ACHN (cell line): ENCODE measurements at regions not wholly inside any gene's neighbourhood (a gene's known extent, or its start where the extent isn't known, plus 50 kb on each side); places are given as distances from the start of the nearest gene placed in this dataset.
"Not testable (repeated sequence)": the region's sequence is repeated elsewhere in the genome, so short reads cannot be mapped to it uniquely, and the experiment has no call there.

ENCODE experiments used
- DNase-seq: peaks from one replicate; pipeline ENCODE4 v3.0.0-alpha.2; 2015
- in situ Hi-C: cut with HindIII; loops from 2 replicates; pipeline ENCODE4 v1.10.0; 2017; ENCODE audit warnings: low sequenced_read_pairs, low pct_ligation_motif_present, low pct_unique_long_range_greater_than_20kb

GRCh38 chr5:45893309-45893708 is 197.1 kb upstream of the HCN1 start:
- in situ Hi-C loops, result no loop called here

GRCh38 chr5:45890441-45891080 is 194.4 kb upstream of the HCN1 start:
- DNase-seq, in situ Hi-C loops: not testable (repeated sequence)

More at GRCh38 chr5:45893309-45893708, 197.1 kb upstream of the HCN1 start:
- DNase-seq, result no peak

- in situ Hi-C loops, result no loop called here
- no peak for DNase-seq
These were observed 166.6 kb upstream of the HCN1 start for GRCh38 chr5:45862763-45863162.

- DNase-seq, result no peak
- in situ Hi-C loops, result no loop called here
These were observed 151.7 kb upstream of the HCN1 start for GRCh38 chr5:45847877-45848276.

GRCh38 chr5:45826055-45826454 is 129.9 kb upstream of the HCN1 start:
- DNase-seq, result no peak
- in situ Hi-C loops, result no loop called here

- in situ Hi-C loops, result no loop called here
- no peak for DNase-seq
These were observed 104.2 kb upstream of the HCN1 start for GRCh38 chr5:45800331-45800730.

GRCh38 chr5:45799388-45799787 is 103.2 kb upstream of the HCN1 start:
- in situ Hi-C loops, result no loop called here
- DNase-seq, result no peak

GRCh38 chr5:45796959-45797553 is 100.9 kb upstream of the HCN1 start:
- in situ Hi-C loops, result no loop called here
- DNase-seq, result peak; percentile 14

GRCh38 chr5:45795458-45795857 is 99.3 kb upstream of the HCN1 start:
- DNase-seq, result no peak
- in situ Hi-C loops, result no loop called here

- in situ Hi-C loops, result no loop called here
These were observed 97.7 kb upstream of the HCN1 start for GRCh38 chr5:45793638-45794532.

GRCh38 chr5:45779874-45780671 is 83.9 kb upstream of the HCN1 start:
- no peak for DNase-seq
- in situ Hi-C loops, result no loop called here

More at GRCh38 chr5:45793638-45794532, 97.7 kb upstream of the HCN1 start:
- DNase-seq, result no peak

GRCh38 chr5:45774528-45774927 is 78.3 kb upstream of the HCN1 start:
- DNase-seq, result peak; percentile 2
- in situ Hi-C loops, result no loop called here

- in situ Hi-C loops, result no loop called here
- no peak for DNase-seq
These were observed 76.2 kb upstream of the HCN1 start for GRCh38 chr5:45772402-45772801.

- DNase-seq, result no peak
- in situ Hi-C loops, result no loop called here
These were observed 69.4 kb upstream of the HCN1 start for GRCh38 chr5:45765561-45765960.

- in situ Hi-C loops, result no loop called here
- DNase-seq, result no peak
These were observed 54.4 kb upstream of the HCN1 start for GRCh38 chr5:45750574-45750973.

GRCh38 chr5:45748511-45748910 is 52.3 kb upstream of the HCN1 start:
- DNase-seq, in situ Hi-C loops: not testable (repeated sequence)
